ENCODE measurements at regions not wholly inside any gene's neighbourhood (a gene's known extent, or its start where the extent isn't known, plus 50 kb on each side); places are given as distances from the start of the nearest gene placed in this dataset.

GRCh38 chr9:4923141-4923540 is 61.9 kb upstream of the JAK2 start:
- Histone ChIP-seq H3K9ac (ENCODE audit: low read length) (no peak overlapping the region), H3F3A (ENCODE audit: insufficient read depth, low read length) (no peaks in the 10 kb centered on the region), H3K4me3 (ENCODE audit: low read length) (no peak overlapping the region), H3K27me3 (replicated peaks; ENCODE audit: insufficient read depth, low read length) (no peaks in the 10 kb centered on the region), H3K9me2 (replicated peaks; ENCODE audit: insufficient read depth, low read length) (no peaks in the 10 kb centered on the region), H3K36me3 (replicated peaks; ENCODE audit: insufficient read depth, low read length) (no peaks in the 10 kb centered on the region), H4K20me1 (ENCODE audit: insufficient read depth, low read length) (no peaks in the 10 kb centered on the region), H3K27ac (ENCODE audit: low read length) (no peak overlapping the region), H2AFZ (ENCODE audit: low read length) (no peak overlapping the region), H3K79me2 (ENCODE audit: low read length) (no peaks in the 10 kb centered on the region), H3K4me1 (ENCODE audit: low read length) (peaks cover 12% of the 10 kb centered on the region; the same call in 1 of the 2 replicates), H3K9me3 (replicated peaks; ENCODE audit: insufficient read depth, low read length) (no peaks in the 10 kb centered on the region), H3K4me2 (ENCODE audit: low read depth, low read length) (no peak overlapping the region)
- TF ChIP-seq CTCF (IDR thresholded peaks at IDR 0.05; ENCODE audit: low read length) (no peak), EZH2 (optimal IDR thresholded peaks at IDR 0.05; ENCODE audit: low read depth, low read length) (no peak)
- DNase-seq: no peak

- H3K9ac ChIP-seq (ENCODE audit: low read length): no peak overlapping the region
- H3K4me2 ChIP-seq (ENCODE audit: low read depth, low read length): no peak overlapping the region
- H3K4me1 ChIP-seq (ENCODE audit: low read length): peaks cover 12% of the 10 kb centered on the region; the same call in 1 of the 2 replicates
- H3K79me2 ChIP-seq (ENCODE audit: low read length): no peaks in the 10 kb centered on the region
- no peaks in the 10 kb centered on the region for H3K9me3 ChIP-seq (replicated peaks; ENCODE audit: insufficient read depth, low read length)
- no peaks in the 10 kb centered on the region for H3K9me2 ChIP-seq (replicated peaks; ENCODE audit: insufficient read depth, low read length)
- H3K36me3 ChIP-seq (replicated peaks; ENCODE audit: insufficient read depth, low read length): no peaks in the 10 kb centered on the region
- H3K27ac ChIP-seq (ENCODE audit: low read length): no peak overlapping the region
- 0 out of 2 replicates have a peak overlapping the region, but pooled peaks have one; percentile 2 for H2AFZ ChIP-seq (ENCODE audit: low read length)
- no peaks in the 10 kb centered on the region for H4K20me1 ChIP-seq (ENCODE audit: insufficient read depth, low read length)
- peak; percentile 60 for DNase-seq
- TF ChIP-seq EZH2phosphoT487 (IDR thresholded peaks at IDR 0.05; ENCODE audit: low read length) (no peak), CTCF (IDR thresholded peaks at IDR 0.05; ENCODE audit: low read length) (peak; percentile 66)
- H3K27me3 ChIP-seq (replicated peaks; ENCODE audit: insufficient read depth, low read length): no peaks in the 10 kb centered on the region
- H3K4me3 ChIP-seq (ENCODE audit: low read length): no peak overlapping the region
- H3F3A ChIP-seq (ENCODE audit: insufficient read depth, low read length): no peaks in the 10 kb centered on the region
These were observed 61.2 kb upstream of the JAK2 start for GRCh38 chr9:4923580-4924544.

- H3K27ac ChIP-seq (ENCODE audit: low read length): no peak overlapping the region
- no peak for DNase-seq
- no peaks in the 10 kb centered on the region for H3K27me3 ChIP-seq (replicated peaks; ENCODE audit: insufficient read depth, low read length)
These were observed 58.8 kb upstream of the JAK2 start for GRCh38 chr9:4926239-4926638.

More at GRCh38 chr9:4926239-4926638, 58.8 kb upstream of the JAK2 start:
- H3F3A ChIP-seq (ENCODE audit: insufficient read depth, low read length): no peaks in the 10 kb centered on the region
- H2AFZ ChIP-seq (ENCODE audit: low read length): no peak overlapping the region
- no peak overlapping the region for H3K4me3 ChIP-seq (ENCODE audit: low read length)
- no peak for TF ChIP-seq EZH2phosphoT487 (IDR thresholded peaks at IDR 0.05; ENCODE audit: low read length)
- TF ChIP-seq CTCF (IDR thresholded peaks at IDR 0.05; ENCODE audit: low read length): no peak
- no peak for TF ChIP-seq EZH2 (optimal IDR thresholded peaks at IDR 0.05; ENCODE audit: low read depth, low read length)
- no peak overlapping the region for H3K9ac ChIP-seq (ENCODE audit: low read length)
- H3K9me3 ChIP-seq (replicated peaks; ENCODE audit: insufficient read depth, low read length): no peaks in the 10 kb centered on the region
- no peaks in the 10 kb centered on the region for H3K79me2 ChIP-seq (ENCODE audit: low read length)
- H3K36me3 ChIP-seq (replicated peaks; ENCODE audit: insufficient read depth, low read length): no peaks in the 10 kb centered on the region
- no peaks in the 10 kb centered on the region for H3K9me2 ChIP-seq (replicated peaks; ENCODE audit: insufficient read depth, low read length)
- no peaks in the 10 kb centered on the region for H4K20me1 ChIP-seq (ENCODE audit: insufficient read depth, low read length)
- peaks cover 12% of the 10 kb centered on the region; the same call in 1 of the 2 replicates for H3K4me1 ChIP-seq (ENCODE audit: low read length)
- no peak overlapping the region for H3K4me2 ChIP-seq (ENCODE audit: low read depth, low read length)
